GM12891 (cell line): ENCODE measurements at regions not wholly inside any gene's neighbourhood (a gene's known extent, or its start where the extent isn't known, plus 50 kb on each side); places are given as distances from the start of the nearest gene placed in this dataset.

ENCODE experiments used
- PAX5 ChIP-seq: IDR thresholded peaks from 2 replicates; pipeline ENCODE4 v1.6.1; 2011; ENCODE audit warnings: low read length, moderate library complexity, mild to moderate bottlenecking; ENCODE audit not compliant: insufficient read depth, severe bottlenecking
- POLR2A ChIP-seq: IDR thresholded peaks from 2 replicates; pipeline ENCODE4 v1.6.1; 2011; ENCODE audit warnings: low read depth, low read length, control low read depth
- POLR2AphosphoS5 ChIP-seq: IDR thresholded peaks from 2 replicates; pipeline ENCODE4 v1.6.1; 2011; ENCODE audit warnings: low read depth, low read length, control low read depth
- SPI1 ChIP-seq: IDR thresholded peaks from 2 replicates; pipeline ENCODE4 v1.6.1; 2011; ENCODE audit warnings: low read depth, low read length, control low read depth
- TAF1 ChIP-seq: IDR thresholded peaks from 2 replicates; pipeline ENCODE4 v1.6.1; 2011; ENCODE audit warnings: low read depth, low read length, control low read depth

DNA sequence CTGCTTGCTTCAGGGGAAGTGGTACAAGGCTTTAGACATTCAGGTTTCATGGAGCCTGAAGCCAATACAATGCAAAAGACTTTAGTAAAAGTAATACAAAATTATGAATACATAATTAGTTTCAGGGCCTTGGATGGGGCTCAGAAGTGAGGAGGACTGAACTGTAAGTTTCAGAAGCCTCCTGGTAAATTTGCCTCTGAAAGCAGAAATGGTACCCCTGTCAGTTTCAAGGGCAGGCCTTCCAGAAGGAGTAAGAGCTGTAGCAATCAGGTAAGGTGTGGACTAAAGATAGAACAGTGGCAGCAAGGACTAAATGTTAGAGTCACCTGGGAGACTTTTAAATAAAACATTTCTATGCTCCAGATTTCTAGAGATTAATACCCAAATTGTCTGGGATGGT is 402.5 kb upstream of the GOLIM4 start:
- TF ChIP-seq POLR2A (no peak), POLR2AphosphoS5 (no peak), SPI1 (no peak), PAX5 (no peak), TAF1 (no peak)
